HEK293T (cell line): ENCODE measurements at regions not wholly inside any gene's neighbourhood (a gene's known extent, or its start where the extent isn't known, plus 50 kb on each side); places are given as distances from the start of the nearest gene placed in this dataset.

Source experiments
- CTCF ChIA-PET: fragments of 350-600 bp; formaldehyde crosslinking; extraction: SDS; loops from one replicate; lab custom pipeline; 2021; ENCODE audit warnings: antibody characterized with exemption, inconsistent platforms; lab: Yijun Ruan, JAX
- POLR2A ChIA-PET: fragments of 350-600 bp; formaldehyde crosslinking; extraction: SDS; loops from one replicate; lab custom pipeline; 2020; ENCODE audit warnings: antibody characterized with exemption, inconsistent platforms; lab: Yijun Ruan, JAX
- DNase-seq: peaks from one replicate; pipeline ENCODE4 v3.0.0; 2012; ENCODE audit warnings: mixed read lengths; ENCODE audit errors: extremely low spot score
- ARNT ChIP-seq: fragments of 450-650 bp; IDR thresholded peaks from 2 replicates; pipeline ENCODE4 v1.6.1; 2017; ENCODE audit warnings: mild to moderate bottlenecking
- BHLHE40 ChIP-seq: fragments of 450-650 bp; IDR thresholded peaks from 2 replicates; pipeline ENCODE4 v1.6.1; 2016; ENCODE audit warnings: mild to moderate bottlenecking, moderate library complexity, borderline replicate concordance
- CTBP1 ChIP-seq: fragments of 450-650 bp; IDR thresholded peaks from 2 replicates; pipeline ENCODE4 v1.6.1; 2016; ENCODE audit warnings: borderline replicate concordance
- ELF4 ChIP-seq: fragments of 450-650 bp; IDR thresholded peaks from 2 replicates; pipeline ENCODE4 v1.6.1; 2017; ENCODE audit warnings: antibody characterized with exemption
- FOXA1 ChIP-seq: fragments of 450-650 bp; IDR thresholded peaks from 2 replicates; pipeline ENCODE4 v1.6.1; 2016; ENCODE audit warnings: mild to moderate bottlenecking
- FOXK2 ChIP-seq: fragments of 450-650 bp; IDR thresholded peaks from 2 replicates; pipeline ENCODE4 v1.6.1; 2016; ENCODE audit warnings: mild to moderate bottlenecking
- FOXM1 ChIP-seq: fragments of 450-650 bp; IDR thresholded peaks from 2 replicates; pipeline ENCODE4 v1.6.1; 2017; ENCODE audit warnings: mild to moderate bottlenecking, borderline replicate concordance
- HDGF ChIP-seq: fragments of 450-650 bp; IDR thresholded peaks from 2 replicates; pipeline ENCODE4 v1.6.1; 2017; ENCODE audit warnings: antibody characterized with exemption, borderline replicate concordance
- L3MBTL2 ChIP-seq: fragments of 450-650 bp; conservative IDR thresholded peaks from 2 replicates; pipeline ENCODE4 v1.6.1; 2016; ENCODE audit warnings: mild to moderate bottlenecking
- LEF1 ChIP-seq: fragments of 450-650 bp; IDR thresholded peaks from 2 replicates; pipeline ENCODE4 v1.6.1; 2017; ENCODE audit warnings: mild to moderate bottlenecking, borderline replicate concordance
- NFRKB ChIP-seq: fragments of 450-650 bp; IDR thresholded peaks from 2 replicates; pipeline ENCODE4 v1.6.1; 2016; ENCODE audit warnings: mild to moderate bottlenecking, moderate library complexity
- PKNOX1 ChIP-seq: fragments of 450-650 bp; IDR thresholded peaks from 2 replicates; pipeline ENCODE4 v1.6.1; 2016
- SP1 ChIP-seq: fragments of 450-650 bp; IDR thresholded peaks from 2 replicates; pipeline ENCODE4 v1.6.1; 2017
- SUZ12 ChIP-seq: fragments of 450-650 bp; IDR thresholded peaks from 2 replicates; pipeline ENCODE4 v1.6.1; 2016; ENCODE audit warnings: mild to moderate bottlenecking
- TARDBP ChIP-seq: fragments of 450-650 bp; IDR thresholded peaks from 2 replicates; pipeline ENCODE4 v1.6.1; 2016
- ZNF384 ChIP-seq: fragments of 450-650 bp; IDR thresholded peaks from 2 replicates; pipeline ENCODE4 v1.6.1; 2016

GRCh38 chr4:181776264-181777054 lies 466.7 kb upstream of the TENM3 start:
- ChIA-PET CTCF (interaction anchor here (0.6 kb wide), 1 partner anchor 31 kb away, joined by 3 read pairs; no protein-coding TSS in a partner anchor), POLR2A (no interaction called here)
- TF ChIP-seq BHLHE40 (no peak), FOXA1 (no peak), FOXK2 (no peak), LEF1 (no peak)
- no peak for DNase-seq

- TF ChIP-seq ZNF384 = no peak
- TF ChIP-seq CTBP1 = no peak
- no peak for TF ChIP-seq FOXM1
- TF ChIP-seq HDGF = no peak
- TF ChIP-seq SUZ12 = no peak
- TF ChIP-seq FOXK2 = no peak
- TF ChIP-seq SP1 = no peak
- no peak for TF ChIP-seq NFRKB
- TF ChIP-seq LEF1 = no peak
- no peak for TF ChIP-seq ELF4
- POLR2A ChIA-PET = no interaction called here
- CTCF ChIA-PET = no interaction called here
- no peak for DNase-seq
Observed at GRCh38 chr4:181777518-181777917, 465.7 kb upstream of the TENM3 start.

- POLR2A ChIA-PET = no interaction called here
- no peak for TF ChIP-seq CTBP1
- no peak for TF ChIP-seq PKNOX1
- TF ChIP-seq LEF1 = no peak
- TF ChIP-seq L3MBTL2 = no peak
- TF ChIP-seq SP1 = no peak
- TF ChIP-seq ZNF384 = no peak
- no peak for TF ChIP-seq ARNT
- TF ChIP-seq FOXA1 = no peak
- TF ChIP-seq TARDBP = no peak
- no peak for TF ChIP-seq BHLHE40
- TF ChIP-seq HDGF = no peak
- TF ChIP-seq ELF4 = no peak
- no peak for TF ChIP-seq FOXM1
- TF ChIP-seq FOXK2 = no peak
- TF ChIP-seq NFRKB = no peak
- TF ChIP-seq SUZ12 = no peak
- CTCF ChIA-PET = no interaction called here
- DNase-seq = no peak
Observed at GRCh38 chr4:181784881-181785280, 458.3 kb upstream of the TENM3 start.

GRCh38 chr4:181792641-181793040 lies 450.6 kb upstream of the TENM3 start:
- TF ChIP-seq L3MBTL2 = no peak
- no peak for TF ChIP-seq CTBP1
- DNase-seq = no peak
- ChIA-PET POLR2A (no interaction called here), CTCF (no interaction called here)

GRCh38 chr4:181793096-181793495 lies 450.1 kb upstream of the TENM3 start:
- TF ChIP-seq TARDBP (no peak), SP1 (no peak), FOXM1 (no peak), FOXA1 (no peak), CTBP1 (no peak), PKNOX1 (no peak), SUZ12 (no peak), ARNT (no peak), ZNF384 (no peak), HDGF (no peak), FOXK2 (no peak), L3MBTL2 (no peak), LEF1 (no peak), NFRKB (no peak), BHLHE40 (no peak), ELF4 (no peak)
- ChIA-PET POLR2A (no interaction called here), CTCF (no interaction called here)
- DNase-seq = no peak

- POLR2A ChIA-PET = no interaction called here
- no peak for TF ChIP-seq ELF4
- TF ChIP-seq PKNOX1 = no peak
- TF ChIP-seq FOXK2 = no peak
- TF ChIP-seq FOXM1 = no peak
- TF ChIP-seq SUZ12 = no peak
- no peak for TF ChIP-seq SP1
- TF ChIP-seq NFRKB = no peak
- TF ChIP-seq ARNT = no peak
- TF ChIP-seq HDGF = no peak
- TF ChIP-seq L3MBTL2 = no peak
- TF ChIP-seq TARDBP = no peak
- TF ChIP-seq CTBP1 = no peak
- no peak for TF ChIP-seq ZNF384
- no peak for DNase-seq
- CTCF ChIA-PET = no interaction called here
Observed at GRCh38 chr4:181796502-181796901, 446.7 kb upstream of the TENM3 start.

GRCh38 chr4:181798536-181798935 lies 444.7 kb upstream of the TENM3 start:
- no peak for DNase-seq
- ChIA-PET POLR2A (no interaction called here), CTCF (no interaction called here)
- TF ChIP-seq LEF1 (no peak), BHLHE40 (no peak), FOXA1 (no peak), ARNT (no peak), SP1 (no peak), ZNF384 (no peak), FOXK2 (no peak), PKNOX1 (no peak), FOXM1 (no peak), NFRKB (no peak), ELF4 (no peak), HDGF (no peak), CTBP1 (no peak), L3MBTL2 (no peak), SUZ12 (no peak), TARDBP (no peak)
